GM06990 (cell line): ENCODE measurements at regions not wholly inside any gene's neighbourhood (a gene's known extent, or its start where the extent isn't known, plus 50 kb on each side); places are given as distances from the start of the nearest gene placed in this dataset.

Experiments
- DNase-seq: peaks from one replicate; pipeline ENCODE4 v3.0.0-alpha.2; 2011; ENCODE audit not compliant: insufficient read length; ENCODE audit errors: extremely low read depth
- H3K27me3 ChIP-seq: replicated peaks from 2 replicates; pipeline ENCODE4 v1.6.0; 2011; ENCODE audit warnings: low read length; ENCODE audit not compliant: control insufficient read depth, insufficient read depth
- H3K36me3 ChIP-seq: 2 replicates; pipeline ENCODE4 v1.5.1; 2011; ENCODE audit warnings: low read length; ENCODE audit not compliant: control insufficient read depth, insufficient read depth
- H3K4me3 ChIP-seq: replicated peaks from 2 replicates; pipeline ENCODE4 v1.5.1; 2011; ENCODE audit warnings: low read depth, mild to moderate bottlenecking, control low read depth, low read length
- CTCF ChIP-seq: IDR thresholded peaks from 2 replicates; pipeline ENCODE4 v1.5.1; 2011; ENCODE audit warnings: low read length, control low read depth, mild to moderate bottlenecking, inconsistent platforms; ENCODE audit not compliant: insufficient read depth, poor library complexity, severe bottlenecking

GRCh38 chr7:137172105-137172590, 171.4 kb downstream of the PTN start:
- Histone ChIP-seq H3K27me3 (no peaks in the 10 kb centered on the region), H3K4me3 (no peak overlapping the region), H3K36me3 (no peaks in the 10 kb centered on the region)
- no peak for TF ChIP-seq CTCF
- no peak for DNase-seq

GRCh38 chr7:137169282-137169698, 174.2 kb downstream of the PTN start:
- TF ChIP-seq CTCF: peak; percentile 46
- H3K36me3 ChIP-seq: no peaks in the 10 kb centered on the region
- no peaks in the 10 kb centered on the region for H3K27me3 ChIP-seq
- no peak overlapping the region for H3K4me3 ChIP-seq
- no peak for DNase-seq

- no peak for TF ChIP-seq CTCF
Measured at GRCh38 chr7:137167609-137168008, 175.9 kb downstream of the PTN start.

GRCh38 chr7:137166363-137166762, 177.2 kb downstream of the PTN start:
- TF ChIP-seq CTCF: no peak
- Histone ChIP-seq H3K4me3 (no peak overlapping the region), H3K36me3 (no peaks in the 10 kb centered on the region), H3K27me3 (no peaks in the 10 kb centered on the region)
- no peak for DNase-seq

More at GRCh38 chr7:137167609-137168008, 175.9 kb downstream of the PTN start:
- Histone ChIP-seq H3K36me3 (no peaks in the 10 kb centered on the region), H3K4me3 (no peak overlapping the region), H3K27me3 (no peaks in the 10 kb centered on the region)
- DNase-seq: no peak

GRCh38 chr7:137165786-137166185, 177.7 kb downstream of the PTN start:
- DNase-seq: no peak
- H3K4me3 ChIP-seq: no peak overlapping the region
- no peaks in the 10 kb centered on the region for H3K36me3 ChIP-seq
- TF ChIP-seq CTCF: no peak
- no peaks in the 10 kb centered on the region for H3K27me3 ChIP-seq

GRCh38 chr7:137165241-137165640, 178.3 kb downstream of the PTN start:
- Histone ChIP-seq H3K4me3 (no peak overlapping the region), H3K36me3 (no peaks in the 10 kb centered on the region), H3K27me3 (no peaks in the 10 kb centered on the region)
- TF ChIP-seq CTCF: no peak
- no peak for DNase-seq
